Superior temporal gyrus (tissue), 1 donor: ENCODE measurements at regions not wholly inside any gene's neighbourhood (a gene's known extent, or its start where the extent isn't known, plus 50 kb on each side); places are given as distances from the start of the nearest gene placed in this dataset.
"Not testable (repeated sequence)": the region's sequence is repeated elsewhere in the genome, so short reads cannot be mapped to it uniquely, and the experiment has no call there.

Source experiments
- DNase-seq: peaks from one replicate; pipeline ENCODE4 v3.0.0-alpha.2; 2016; ENCODE audit errors: extremely low spot score

DNA sequence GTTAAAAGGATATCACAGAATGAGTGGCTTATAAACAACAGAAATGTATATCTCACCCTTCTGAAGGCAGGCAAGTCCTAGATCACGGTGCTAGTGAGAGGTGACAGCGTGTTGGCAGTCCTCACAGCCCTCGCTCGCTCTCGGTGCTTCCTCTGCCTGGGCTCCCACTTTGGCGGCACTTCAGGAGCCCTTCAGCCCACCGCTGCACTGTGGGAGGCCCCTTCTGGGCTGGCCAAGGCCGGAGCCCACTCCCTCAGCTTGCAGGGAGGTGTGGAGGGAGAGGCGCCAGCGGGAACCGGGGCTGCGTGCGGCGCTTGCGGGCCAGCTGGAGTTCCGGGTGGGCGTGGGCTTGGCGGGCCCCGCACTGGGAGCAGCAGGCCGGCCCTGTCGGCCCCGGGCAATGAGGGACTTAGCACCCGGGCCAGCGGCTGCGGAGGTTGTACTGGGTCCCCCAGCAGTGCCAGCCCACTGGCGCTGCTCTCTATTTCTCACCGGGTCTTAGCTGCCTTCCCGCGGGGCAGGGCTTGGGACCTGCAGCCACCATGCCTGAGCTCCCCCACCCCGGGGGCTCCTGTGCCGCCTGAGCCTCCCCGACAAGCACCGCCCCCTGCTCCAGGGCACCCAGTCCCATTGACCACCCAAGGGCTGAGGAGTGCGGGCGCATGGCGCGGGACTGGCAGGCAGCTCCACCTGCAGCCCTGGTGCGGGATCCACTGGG, 778.1 kb downstream of the DIPK2A start:
- not testable (repeated sequence) for DNase-seq

DNA sequence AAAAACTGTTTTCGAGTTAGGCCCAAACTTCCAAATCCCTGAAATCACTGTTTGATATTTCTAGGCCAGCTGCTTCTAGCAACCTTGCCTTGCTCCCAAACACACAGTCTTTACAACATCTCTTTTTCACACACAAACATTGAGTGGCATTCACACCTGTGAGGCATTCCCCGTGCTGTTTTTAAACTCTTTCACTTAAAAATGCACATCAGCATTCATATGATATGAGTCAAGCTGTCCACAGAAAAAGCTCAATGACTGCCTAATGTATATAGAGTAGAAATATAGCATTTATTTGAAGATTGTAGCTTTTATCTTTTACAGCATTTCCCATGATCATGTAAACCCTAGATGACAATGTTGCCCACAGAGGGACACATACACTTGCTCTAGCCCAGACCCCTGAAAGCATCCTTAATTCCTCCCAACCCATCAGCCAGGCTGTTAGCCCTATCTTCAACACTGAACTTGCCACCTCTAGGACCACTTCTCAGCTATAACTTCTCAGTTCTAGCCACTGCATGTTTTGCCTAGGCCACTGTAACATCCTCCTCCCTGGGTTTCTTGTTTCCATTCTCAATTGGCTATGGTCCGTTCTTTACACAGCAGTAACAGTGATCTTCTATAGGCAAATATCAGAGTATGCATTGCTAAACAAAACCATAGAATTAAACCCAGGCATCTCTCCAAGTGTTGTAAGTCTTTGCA, 782.6 kb downstream of the DIPK2A start:
- DNase-seq, result no peak

DNA sequence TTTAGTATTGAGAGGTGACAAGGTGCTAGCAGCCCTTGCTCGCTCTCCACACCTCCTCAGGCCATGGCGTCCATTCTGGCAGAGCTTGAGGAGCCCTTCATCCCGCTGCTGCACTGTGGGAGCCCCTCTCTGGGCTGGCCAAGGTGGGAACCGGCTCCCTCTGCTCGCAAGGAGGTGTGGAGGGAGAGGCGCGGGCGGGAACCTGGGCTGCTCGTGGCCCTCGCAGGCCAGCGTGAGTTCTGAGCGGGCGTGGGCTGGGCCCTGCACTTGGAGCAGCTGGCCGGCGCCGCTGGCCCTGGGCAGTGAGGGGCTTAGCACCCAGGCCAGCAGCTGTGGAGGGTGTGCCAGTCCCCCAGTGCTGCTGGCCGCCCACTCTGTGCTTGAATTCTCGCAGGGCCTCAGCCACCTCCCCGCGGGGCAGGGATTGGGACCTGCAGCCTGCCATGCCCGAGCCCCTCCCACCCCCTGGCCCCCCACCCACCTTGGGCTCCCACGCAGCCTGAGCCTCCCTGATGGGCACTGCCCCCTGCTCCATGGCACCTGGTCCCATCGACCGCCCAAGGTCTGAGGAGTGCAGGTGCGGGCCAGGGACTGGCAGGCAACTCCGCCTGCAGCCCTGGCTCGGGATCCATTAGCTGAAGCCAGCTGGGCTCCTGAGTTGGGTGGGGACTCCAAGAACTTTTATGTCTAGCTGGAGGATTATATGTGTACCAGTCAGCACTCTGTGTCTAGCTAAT, 785.2 kb downstream of the DIPK2A start:
- no peak for DNase-seq

DNA sequence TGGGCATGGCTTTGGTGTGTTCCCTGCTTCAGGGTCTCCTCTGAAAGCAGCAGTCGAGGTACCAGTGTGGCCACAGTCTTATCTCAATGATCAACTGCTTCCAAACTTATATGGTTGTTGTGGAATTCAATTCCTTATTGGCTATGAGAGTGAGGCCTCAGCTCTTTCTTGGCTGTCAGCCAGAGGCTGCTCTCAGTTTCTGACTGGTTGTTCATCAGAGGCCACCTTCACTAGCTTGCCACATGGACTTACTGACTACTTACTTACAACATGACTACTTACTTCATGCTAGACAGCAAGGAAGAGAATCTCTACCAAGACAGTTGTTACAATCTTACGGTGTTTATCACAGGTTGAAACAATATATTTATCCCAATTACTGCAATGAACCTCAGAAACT, 789.2 kb downstream of the DIPK2A start:
- DNase-seq, result no peak

DNA sequence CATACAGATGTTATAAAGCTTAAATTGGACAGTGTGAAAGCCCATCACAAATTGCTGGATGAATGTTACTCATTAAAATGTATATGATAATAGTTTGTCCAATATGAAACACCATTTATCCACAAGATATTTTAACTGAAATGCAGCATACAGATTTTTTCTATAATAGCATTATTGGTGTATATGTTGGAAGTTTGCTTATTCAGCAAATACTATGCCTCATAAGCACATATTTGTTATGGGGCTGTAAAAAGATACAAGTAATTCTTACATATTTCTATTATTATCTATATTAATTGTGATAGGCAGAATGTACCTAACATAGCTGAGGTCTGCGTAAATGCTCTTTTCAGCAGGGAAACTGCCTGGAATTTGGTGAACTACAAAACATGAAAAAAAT, 790.5 kb downstream of the DIPK2A start:
- DNase-seq, result no peak

DNA sequence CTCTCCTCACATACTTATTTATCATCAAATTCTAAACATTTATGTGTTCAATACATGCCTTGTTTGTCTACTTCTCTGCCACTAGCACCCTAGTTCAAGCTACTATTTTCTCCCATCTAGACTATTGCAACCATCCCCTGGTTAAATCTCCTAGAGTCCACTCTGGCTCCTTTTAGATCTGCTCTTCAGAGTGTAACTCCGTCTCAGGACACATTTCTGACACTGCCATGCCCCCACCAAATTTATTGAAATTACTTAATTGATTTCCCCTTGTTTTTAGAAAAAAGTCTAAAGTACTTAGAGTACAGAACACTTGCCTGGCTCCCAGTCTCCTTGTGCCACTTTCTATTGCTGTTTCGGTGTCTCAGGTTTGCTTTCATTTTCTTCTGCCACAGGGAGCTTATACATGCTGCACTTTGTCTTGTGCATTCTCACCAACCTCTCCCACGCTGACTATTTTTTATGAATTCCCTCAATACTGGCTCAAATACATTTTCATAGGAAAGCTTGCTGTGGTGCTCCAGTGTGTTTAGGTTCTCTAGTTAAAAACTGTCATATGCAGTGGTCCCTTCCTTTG, 792.3 kb downstream of the DIPK2A start:
- DNase-seq, result peak; percentile 74

DNA sequence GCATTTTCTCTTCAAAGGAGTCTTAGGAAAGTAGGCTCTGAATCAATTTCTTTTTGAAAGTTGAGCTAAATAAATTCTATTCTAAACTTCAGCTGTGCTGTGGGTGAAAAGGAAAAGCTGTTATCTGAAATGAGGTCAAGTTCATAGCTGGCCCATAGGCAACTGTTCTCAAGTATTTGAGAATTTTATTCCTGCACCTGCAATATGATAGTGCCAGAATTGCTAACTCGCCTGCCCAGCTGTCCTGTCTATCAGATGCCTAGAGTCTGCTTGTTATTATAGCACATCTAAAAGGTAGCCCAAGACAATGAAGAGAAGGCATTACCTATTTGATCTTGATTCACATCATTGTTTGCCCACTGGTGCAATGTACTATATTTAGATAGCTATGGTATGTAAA, 798.7 kb downstream of the DIPK2A start:
- no peak for DNase-seq

DNA sequence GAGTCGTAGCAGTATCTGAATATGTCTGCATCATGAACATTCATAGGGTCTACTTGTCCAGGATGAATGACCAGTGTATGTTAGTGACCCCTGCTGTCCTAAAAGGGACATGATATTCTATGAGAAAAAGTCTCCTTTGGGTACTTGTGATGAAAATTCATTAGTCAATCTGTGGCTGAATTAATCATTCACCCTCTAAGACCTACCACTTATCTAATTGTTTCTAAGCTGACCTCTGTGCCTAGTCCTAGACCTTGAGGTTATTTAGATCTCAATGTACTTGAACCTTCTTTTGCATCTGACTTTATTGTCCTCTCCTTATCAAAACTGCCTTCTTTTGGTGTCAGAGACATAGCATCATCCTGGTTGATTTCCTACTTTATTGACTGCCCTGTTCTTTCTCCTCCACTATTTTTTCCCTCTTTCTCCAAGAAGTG, 799.3 kb downstream of the DIPK2A start:
- peak; percentile 94 for DNase-seq

DNA sequence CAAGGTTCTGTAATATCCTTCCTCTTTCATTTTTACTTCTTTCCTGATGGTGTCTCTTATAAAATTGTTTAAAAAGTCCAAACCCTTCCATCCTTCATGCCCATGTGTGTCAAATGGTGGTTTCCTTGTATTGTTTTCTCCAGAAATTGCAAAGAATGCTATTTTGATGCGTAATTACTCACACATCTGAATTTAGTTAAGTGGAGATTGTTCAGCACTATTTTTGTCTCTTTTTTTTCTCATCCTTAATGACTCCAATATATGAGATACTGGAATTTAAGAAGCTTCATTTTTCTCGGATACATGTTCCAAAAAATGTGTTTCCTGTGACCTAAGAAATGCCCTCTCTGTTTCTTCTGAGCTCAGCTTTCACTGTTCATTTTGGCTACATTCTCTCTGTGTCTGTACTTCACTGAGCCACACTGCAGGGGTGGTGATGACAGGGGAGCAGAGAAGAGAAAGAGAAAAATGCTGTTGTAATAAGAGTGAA, 799.8 kb downstream of the DIPK2A start:
- peak; percentile 77 for DNase-seq

DNA sequence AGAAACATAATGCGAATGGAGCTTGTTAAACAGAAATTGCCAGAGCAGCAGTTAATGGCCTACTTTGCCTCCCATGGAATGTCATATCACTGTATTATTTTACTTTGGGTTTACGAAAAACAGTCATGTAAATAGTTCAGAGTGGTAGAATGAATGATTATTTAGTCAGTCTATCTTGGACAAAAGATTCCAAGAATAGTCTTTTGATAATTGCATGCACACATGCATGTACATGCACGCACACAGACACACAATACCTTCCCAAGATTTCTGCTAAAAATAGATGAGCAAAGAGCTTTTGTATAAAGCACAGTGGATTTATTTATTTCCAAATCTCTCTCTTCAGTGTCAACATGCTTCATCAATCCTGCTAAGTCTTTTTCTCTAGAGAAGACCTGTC, 800.7 kb downstream of the DIPK2A start:
- no peak for DNase-seq

DNA sequence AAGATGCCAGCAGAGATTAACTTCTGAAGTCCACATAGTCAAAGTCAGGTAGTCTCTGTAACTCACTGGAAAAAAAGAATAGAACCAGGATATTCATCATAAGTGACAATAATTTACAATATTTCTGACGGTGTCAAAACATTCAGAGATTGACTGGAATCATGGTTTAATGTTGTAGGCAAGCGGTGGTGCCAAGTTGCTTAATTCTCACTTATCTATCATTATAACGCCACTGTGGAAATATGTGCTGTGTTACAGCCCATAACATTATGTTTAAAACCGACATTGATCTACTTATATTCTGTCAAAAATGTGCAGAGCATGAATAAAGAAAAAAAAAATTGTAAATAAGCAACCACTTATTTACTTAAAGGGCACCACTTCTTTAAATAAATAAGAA, 801.7 kb downstream of the DIPK2A start:
- no peak for DNase-seq

DNA sequence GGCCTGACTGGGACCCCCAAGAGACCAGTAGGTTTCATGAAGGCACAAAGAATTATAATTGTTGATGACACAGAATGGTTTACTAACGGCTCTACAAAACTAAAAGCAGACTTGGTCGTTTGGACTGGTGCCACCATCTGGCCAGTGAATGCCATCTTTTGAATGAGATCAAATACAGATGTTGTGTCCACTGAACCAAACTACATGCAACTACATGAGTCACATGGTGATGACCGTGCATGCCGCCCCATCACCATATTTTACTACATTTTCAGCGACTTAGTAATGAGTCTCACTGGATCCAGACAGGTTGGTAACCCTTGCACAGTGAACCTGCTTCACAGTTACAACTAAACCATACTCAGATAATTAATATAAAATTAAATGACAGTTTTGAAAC, 803.3 kb downstream of the DIPK2A start:
- no peak for DNase-seq

DNA sequence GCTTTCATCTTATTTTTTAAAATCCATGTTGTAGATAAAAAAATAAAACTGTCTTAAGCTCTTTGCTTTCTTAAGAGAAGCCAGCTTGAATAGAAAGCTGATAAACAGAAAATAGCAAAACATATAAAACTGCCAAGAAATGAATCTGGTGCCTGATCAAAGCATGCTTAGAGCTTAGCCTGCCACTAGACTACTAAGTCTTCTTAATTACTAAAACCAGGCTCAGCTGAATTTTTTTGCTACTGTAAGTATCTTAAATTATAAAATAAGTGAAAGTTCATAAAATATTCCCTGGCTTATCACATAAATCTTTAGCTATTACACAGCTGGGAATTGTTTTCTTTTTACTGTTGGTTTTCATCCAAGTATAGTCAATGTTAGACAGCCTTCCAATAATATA, 803.9 kb downstream of the DIPK2A start:
- no peak for DNase-seq

DNA sequence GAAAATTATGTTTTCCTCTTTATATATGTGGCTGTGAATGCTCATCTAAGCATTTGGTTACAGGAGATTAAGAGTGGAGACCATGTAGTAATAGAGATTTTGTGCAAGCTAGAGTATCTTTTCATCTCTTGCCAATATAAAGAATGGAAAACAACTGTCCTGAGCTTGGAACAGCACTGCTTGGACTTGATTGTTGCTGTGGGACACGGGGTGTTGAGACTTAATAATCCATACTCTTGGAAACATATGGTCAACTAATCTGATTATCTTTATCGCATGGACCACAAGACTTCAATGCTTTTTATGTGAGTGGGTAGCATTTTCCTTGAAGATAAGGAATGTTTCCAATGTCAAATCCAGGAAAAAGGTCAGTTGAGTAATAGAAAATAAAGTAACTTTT, 806.3 kb downstream of the DIPK2A start:
- DNase-seq, result no peak

DNA sequence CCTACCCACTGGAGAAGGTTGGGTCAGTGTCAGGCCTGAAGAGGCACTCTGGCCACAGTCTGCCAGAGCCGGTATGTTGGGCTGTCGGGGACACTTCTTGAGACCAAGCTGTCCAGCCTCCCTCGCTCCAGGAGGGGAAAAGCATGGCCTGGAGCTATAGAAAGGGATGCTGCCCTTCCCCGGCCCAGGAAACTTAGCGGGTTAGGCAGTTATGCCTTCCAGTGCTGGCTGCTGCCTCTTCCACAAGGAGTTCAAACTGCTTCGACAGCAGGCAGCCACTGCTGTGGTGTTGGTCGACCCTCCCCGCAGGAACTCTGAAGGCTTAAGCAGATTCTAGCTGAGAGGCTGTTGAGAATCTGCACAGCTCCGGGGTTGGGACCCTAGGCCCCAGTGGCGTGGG, 819.4 kb downstream of the DIPK2A start:
- DNase-seq, result no peak

DNA sequence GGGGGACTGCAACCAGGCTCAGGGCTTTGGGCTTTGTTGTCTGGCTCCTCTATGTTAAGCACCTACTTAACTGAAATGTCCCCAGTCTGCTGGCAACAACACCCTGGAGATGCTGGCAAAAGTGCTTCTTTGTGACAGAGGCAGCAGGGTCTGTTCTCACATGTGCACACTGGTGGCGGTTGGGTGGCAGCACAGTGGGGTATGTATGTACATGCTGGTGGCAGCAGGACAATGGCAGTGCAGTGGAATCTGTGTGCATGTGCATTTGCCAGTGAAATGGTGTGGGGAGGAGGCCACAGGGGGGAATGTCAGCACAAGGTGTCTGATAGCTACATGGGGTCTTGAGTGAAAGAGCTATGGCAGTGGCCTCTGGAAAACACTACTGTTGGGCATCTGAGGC, 830.3 kb downstream of the DIPK2A start:
- no peak for DNase-seq

DNA sequence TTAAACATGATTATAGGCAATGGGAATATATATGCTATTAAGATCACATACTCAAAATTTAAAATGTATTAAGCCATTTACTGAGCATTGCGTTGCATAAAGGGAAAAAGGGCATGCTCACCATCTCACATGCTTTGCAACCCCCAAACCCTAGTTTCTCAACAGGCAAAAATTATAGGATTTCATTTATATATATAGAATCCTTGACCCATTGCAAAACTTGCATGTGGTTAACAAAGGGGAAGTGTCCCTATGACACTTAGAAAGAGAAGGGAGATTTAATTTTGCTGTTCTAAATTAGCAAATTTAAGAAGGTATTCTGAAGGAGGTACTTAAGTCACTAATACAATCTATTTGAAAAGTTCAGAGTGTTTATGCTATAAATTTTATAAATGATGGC, 837.8 kb downstream of the DIPK2A start:
- DNase-seq, result no peak

DNA sequence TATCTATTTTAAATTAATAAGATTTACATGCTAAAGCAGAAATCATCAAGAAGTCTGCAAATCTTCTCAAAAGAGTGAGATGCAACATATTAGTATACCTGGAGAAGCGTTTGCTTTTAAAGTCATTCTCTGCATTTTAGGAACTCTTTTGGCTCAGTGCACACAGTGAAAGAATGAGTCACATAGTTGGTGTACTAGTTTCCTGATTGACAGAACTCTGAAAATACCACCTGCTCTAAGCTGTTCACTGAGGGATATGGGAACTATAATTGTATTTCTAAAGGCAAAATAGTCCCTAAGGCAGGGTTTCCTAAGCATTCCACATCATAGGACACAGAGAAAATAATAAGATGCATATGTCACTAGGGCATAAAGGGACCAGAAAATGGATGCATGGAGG, 838.5 kb downstream of the DIPK2A start:
- no peak for DNase-seq

DNA sequence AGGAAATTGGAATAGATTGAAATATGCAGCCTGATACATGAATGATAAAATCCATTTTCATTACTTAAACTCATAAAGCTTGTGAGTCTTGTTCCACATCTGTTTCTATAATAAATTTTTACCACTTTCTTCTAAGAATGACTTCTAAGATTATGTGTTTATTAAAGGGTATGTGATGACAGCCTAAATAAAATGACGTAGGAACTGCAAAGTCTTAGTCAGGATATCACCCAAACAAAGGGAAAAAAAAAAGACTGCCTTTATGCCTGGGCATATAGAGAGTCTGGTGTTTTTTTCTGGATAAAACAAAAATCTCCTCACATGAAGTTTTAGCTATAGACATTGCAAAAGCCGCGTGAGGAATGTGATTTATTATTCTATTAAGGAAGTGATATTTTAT, 844.0 kb downstream of the DIPK2A start:
- DNase-seq, result no peak

DNA sequence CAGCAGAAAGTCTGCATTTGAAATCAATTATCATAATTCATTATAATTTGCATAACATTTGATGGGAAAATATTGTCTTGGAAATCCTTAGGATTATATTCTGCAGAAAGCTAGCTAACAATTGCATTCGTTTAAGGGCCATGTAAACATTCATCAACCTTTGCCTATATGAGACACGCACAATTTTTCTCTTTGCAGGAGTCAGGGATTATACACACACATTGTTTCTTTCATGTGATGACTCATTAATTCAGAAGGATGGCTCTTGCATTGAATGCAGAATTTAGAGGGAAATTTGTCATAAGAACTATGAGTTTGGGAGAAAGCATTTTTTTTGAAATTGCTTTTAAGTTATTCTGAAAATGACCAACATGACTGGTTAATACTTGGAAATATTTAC, 844.7 kb downstream of the DIPK2A start:
- no peak for DNase-seq

DNA sequence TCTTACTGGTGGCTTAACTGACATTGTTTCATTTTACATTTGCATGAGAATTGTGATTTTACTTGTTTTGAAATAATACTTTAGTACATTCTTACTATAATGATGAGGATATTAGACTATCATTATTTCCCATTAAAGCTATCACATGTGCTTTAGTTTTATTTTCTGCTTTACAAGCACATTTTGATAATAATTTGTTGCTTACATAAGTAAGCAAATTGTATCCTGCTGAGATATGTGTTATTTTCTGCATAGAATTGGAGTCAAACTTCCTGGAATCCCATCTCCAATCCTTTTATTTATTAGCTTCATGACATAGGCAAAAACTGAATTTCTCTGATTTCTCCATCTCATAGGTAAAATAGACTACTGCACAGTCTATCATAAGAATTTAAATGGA, 847.4 kb downstream of the DIPK2A start:
- no peak for DNase-seq

DNA sequence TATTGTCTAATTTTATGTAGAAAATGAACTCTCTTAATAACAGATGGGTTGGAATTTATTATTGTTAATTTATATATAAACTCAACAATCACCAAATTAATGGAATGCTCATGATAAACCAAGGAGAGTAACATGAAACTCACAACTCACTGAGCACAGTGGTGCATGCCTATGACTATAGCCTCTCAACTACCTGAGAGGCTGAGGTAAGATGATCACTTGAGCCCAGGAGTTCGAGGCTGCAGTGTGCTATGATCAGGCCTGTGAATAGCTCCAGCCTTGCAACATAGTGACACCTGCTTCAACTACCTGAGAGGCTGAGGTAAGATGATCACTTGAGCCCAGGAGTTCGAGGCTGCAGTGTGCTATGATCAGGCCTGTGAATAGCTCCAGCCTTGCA, 848.6 kb downstream of the DIPK2A start:
- DNase-seq, result not testable (repeated sequence)
